ENCODE measurements at regions not wholly inside any gene's neighbourhood (a gene's known extent, or its start where the extent isn't known, plus 50 kb on each side); places are given as distances from the start of the nearest gene placed in this dataset.

- WGBS, 2 experiments (ENCODE audit: extremely low coverage in 2 of 2, insufficient read length in 1 of 2): no CpG with 5 or more reads among the region's 5 CpGs
- no peak overlapping the region for H4K91ac ChIP-seq (ENCODE audit: insufficient read depth, low read depth, low read length)
- no peaks in the 10 kb centered on the region; the same call in 1 of the 2 replicates for H3K9me3 ChIP-seq (ENCODE audit: control insufficient read depth, insufficient read depth, low read length)
- H3K9ac ChIP-seq (ENCODE audit: low read depth, low read length): no peak overlapping the region
- H3K9me1 ChIP-seq (ENCODE audit: insufficient read depth, low read length): no peaks in the 10 kb centered on the region
- H2BK5ac ChIP-seq (ENCODE audit: low read depth, low read length, poor library complexity, severe bottlenecking): no peak overlapping the region
- no peak overlapping the region for H2BK20ac ChIP-seq (ENCODE audit: low read depth, low read length)
- POLR2A ChIA-PET (ENCODE audit: unreplicated experiment): no interaction called here
- no peak overlapping the region for H3K4me2 ChIP-seq (ENCODE audit: low read depth, low read length)
- H2BK120ac ChIP-seq (ENCODE audit: low read depth, low read length): no peak overlapping the region
- ATAC-seq (ENCODE audit: low read depth) (no peak), DNase-seq (no peak)
- no peaks in the 10 kb centered on the region for H3K79me1 ChIP-seq (ENCODE audit: low read depth in 1 of 2, low read length in 2 of 2)
- H2AK9ac ChIP-seq (replicated peaks; ENCODE audit: low read depth, low read length, poor library complexity): no peak overlapping the region
- no peak overlapping the region for H3K4ac ChIP-seq (ENCODE audit: low read depth, low read length)
- no peak for TF ChIP-seq BHLHE40 (IDR thresholded peaks at IDR 0.05; ENCODE audit: low read depth, low read length)
- no peak for TF ChIP-seq NFE2L2 (IDR thresholded peaks at IDR 0.05; ENCODE audit: low read depth, low read length)
- H3K27ac ChIP-seq (ENCODE audit: insufficient read depth, low read length): no peak overlapping the region
- intact Hi-C loops (cut with micrococcal nuclease) (no loop called here), in situ Hi-C loops (cut with MboI; ENCODE audit: low sequenced_read_pairs) (no loop called here), dilution Hi-C loops (cut with HindIII; ENCODE audit: low sequenced_read_pairs, unreplicated experiment) (no loop called here)
- no peak overlapping the region for H2BK15ac ChIP-seq (ENCODE audit: low read depth, low read length)
- H3K23ac ChIP-seq (ENCODE audit: low read depth, low read length): no peak overlapping the region
- no peak overlapping the region for H3K18ac ChIP-seq (ENCODE audit: low read depth, low read length)
- H4K20me1 ChIP-seq (ENCODE audit: insufficient read depth, low read length): no peaks in the 10 kb centered on the region
- no peak overlapping the region for H3K14ac ChIP-seq (replicated peaks; ENCODE audit: low read depth, low read length)
- H2AFZ ChIP-seq (replicated peaks; ENCODE audit: low read length, poor library complexity): no peak overlapping the region
- H4K8ac ChIP-seq (ENCODE audit: low read depth in 2 of 2, low read length in 2 of 2): no peak overlapping the region
- H4K5ac ChIP-seq (ENCODE audit: low read depth, low read length): no peak overlapping the region
- H3K56ac ChIP-seq (ENCODE audit: extremely low read depth, insufficient read depth, low read length): no peak overlapping the region
- H3K27me3 ChIP-seq (ENCODE audit: control insufficient read depth, insufficient read depth, low read length): no peaks in the 10 kb centered on the region
- no peaks in the 10 kb centered on the region for H3K4me1 ChIP-seq (ENCODE audit: control insufficient read depth, insufficient read depth, low read length)
- no peak overlapping the region for H2AK5ac ChIP-seq (ENCODE audit: low read depth, low read length)
- no peak overlapping the region for H3K4me3 ChIP-seq (ENCODE audit: insufficient read depth, low read depth, low read length)
- no TSS peak for BruUV-seq (replicated peaks)
- CTCF ChIA-PET: no interaction called here
- H3K36me3 ChIP-seq (ENCODE audit: control insufficient read depth, insufficient read depth, low read length): no peaks in the 10 kb centered on the region
Measured at GRCh38 chr3:24937780-24938179, 443.1 kb upstream of the THRB start.
